WI38 (cell line): ENCODE measurements at regions not wholly inside any gene's neighbourhood (a gene's known extent, or its start where the extent isn't known, plus 50 kb on each side); places are given as distances from the start of the nearest gene placed in this dataset.

Experiments
- H3K4me3 ChIP-seq: 2 replicates; pipeline ENCODE4 v1.5.1; 2011; ENCODE audit warnings: low read depth, mild to moderate bottlenecking, control low read depth, low read length
- TF ChIP-seq, protein P1 (sequence below): IDR thresholded peaks from 2 replicates; pipeline ENCODE4 v1.5.1; 2012; ENCODE audit warnings: low read depth, mild to moderate bottlenecking, control low read depth, low read length

- TF ChIP-seq, protein P1, sequence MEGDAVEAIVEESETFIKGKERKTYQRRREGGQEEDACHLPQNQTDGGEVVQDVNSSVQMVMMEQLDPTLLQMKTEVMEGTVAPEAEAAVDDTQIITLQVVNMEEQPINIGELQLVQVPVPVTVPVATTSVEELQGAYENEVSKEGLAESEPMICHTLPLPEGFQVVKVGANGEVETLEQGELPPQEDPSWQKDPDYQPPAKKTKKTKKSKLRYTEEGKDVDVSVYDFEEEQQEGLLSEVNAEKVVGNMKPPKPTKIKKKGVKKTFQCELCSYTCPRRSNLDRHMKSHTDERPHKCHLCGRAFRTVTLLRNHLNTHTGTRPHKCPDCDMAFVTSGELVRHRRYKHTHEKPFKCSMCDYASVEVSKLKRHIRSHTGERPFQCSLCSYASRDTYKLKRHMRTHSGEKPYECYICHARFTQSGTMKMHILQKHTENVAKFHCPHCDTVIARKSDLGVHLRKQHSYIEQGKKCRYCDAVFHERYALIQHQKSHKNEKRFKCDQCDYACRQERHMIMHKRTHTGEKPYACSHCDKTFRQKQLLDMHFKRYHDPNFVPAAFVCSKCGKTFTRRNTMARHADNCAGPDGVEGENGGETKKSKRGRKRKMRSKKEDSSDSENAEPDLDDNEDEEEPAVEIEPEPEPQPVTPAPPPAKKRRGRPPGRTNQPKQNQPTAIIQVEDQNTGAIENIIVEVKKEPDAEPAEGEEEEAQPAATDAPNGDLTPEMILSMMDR: no peak
- no peak overlapping the region for H3K4me3 ChIP-seq
These were observed 343.7 kb upstream of the ARGLU1 start for GRCh38 chr13:106911627-106912026.

DNA sequence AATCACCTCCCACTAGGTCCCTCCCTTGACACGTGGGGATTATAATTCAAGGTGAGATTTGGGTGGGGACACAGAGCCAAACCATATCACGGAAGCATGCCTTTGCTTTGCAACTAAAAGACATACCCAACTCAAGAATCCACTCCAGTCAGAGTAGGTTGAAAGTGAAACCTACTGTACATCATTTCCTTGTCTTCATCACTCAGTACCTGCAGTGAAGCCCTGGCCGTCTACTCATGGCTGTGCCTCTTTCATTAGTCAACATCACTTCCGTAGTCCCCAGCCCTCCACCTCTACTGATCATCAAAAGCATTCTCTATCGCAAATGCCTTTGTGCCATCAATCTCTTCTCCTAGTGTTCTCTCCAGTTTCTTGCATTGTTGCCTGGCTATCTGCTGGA, 343.1 kb upstream of the ARGLU1 start:
- no peak overlapping the region for H3K4me3 ChIP-seq
- TF ChIP-seq, protein P1: no peak

- no peak overlapping the region for H3K4me3 ChIP-seq
- TF ChIP-seq, protein P1: no peak
These were observed 338.6 kb upstream of the ARGLU1 start for GRCh38 chr13:106906426-106906996.

DNA sequence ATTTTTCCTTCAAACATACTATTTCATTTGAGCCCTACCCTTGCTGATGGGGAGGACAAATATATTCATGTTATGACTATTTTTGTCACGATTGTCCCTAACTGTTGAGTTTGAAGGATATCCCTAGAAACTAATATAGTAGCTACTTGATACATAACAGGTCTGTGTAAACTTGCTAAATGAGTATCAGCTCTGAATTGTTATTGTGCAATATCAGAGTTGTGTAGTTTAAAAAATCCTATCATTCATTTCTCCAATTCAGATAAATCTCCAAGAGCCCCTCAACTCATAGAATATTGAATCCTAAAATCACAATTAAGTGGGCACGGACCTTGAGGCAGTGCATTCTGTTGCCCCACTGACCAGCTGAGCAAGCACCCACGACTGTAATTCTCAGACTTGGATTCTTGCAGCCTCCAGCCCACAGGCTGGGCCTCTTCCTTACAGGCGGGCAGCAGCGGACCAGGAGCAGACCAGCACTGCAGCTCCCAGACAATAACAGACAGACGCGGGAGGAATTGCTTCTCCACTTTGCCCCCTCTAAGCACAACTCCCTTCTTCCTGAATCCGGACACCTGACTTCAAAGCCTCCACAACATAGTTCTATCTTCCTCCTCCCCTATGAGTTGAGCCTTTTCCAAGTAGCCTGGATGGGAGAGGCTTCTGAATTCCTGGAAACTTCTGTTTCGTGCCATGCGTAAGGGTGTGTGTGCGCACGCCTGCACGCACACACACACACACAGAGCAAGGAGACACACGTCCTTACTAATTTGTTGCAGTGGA, 337.6 kb upstream of the ARGLU1 start:
- H3K4me3 ChIP-seq: no peak overlapping the region
- TF ChIP-seq, protein P1: no peak

DNA sequence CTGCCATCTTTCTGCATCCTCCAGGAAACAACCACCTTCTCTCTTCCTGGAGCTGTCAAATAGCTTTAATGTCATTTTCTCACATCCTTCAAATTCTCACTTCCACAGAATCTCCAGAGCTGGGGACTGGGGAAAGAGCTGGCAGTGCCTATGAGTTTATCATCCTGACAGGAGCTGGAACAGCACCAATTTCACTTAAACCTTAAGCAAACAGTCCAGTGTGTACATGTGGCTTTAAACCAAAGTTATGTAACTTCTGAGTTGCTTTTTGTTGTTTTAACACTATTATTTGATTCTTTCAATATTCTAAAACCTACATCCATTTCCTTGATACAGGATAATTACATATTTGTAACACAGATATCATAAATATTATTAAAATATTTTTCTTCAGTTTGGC, 331.5 kb upstream of the ARGLU1 start:
- TF ChIP-seq, protein P1: no peak
- no peak overlapping the region for H3K4me3 ChIP-seq

- no peak overlapping the region for H3K4me3 ChIP-seq
- TF ChIP-seq, protein P1: no peak
These were observed 330.3 kb upstream of the ARGLU1 start for GRCh38 chr13:106898231-106898630.

DNA sequence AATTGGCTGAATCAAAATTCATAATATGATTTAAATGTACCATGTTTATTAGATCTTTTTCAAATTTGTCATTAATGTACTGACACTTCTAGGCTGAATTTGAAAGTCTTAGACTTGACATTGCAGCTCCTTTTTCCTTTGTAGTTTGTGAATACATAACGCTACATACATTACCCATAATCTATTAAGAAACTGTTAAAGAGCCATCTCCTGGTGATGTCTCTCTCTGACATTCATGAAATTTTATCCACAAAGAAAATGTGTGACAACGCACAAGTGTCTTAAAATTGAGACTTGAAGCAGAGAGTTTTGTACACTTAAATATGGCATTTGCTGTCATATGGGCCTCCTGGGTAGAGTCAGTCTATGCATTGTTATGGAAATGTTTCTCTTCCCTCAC, 320.2 kb upstream of the ARGLU1 start:
- H3K4me3 ChIP-seq: no peak overlapping the region
- TF ChIP-seq, protein P1: no peak
